ENCODE measurements at regions not wholly inside any gene's neighbourhood (a gene's known extent, or its start where the extent isn't known, plus 50 kb on each side); places are given as distances from the start of the nearest gene placed in this dataset.

DNA sequence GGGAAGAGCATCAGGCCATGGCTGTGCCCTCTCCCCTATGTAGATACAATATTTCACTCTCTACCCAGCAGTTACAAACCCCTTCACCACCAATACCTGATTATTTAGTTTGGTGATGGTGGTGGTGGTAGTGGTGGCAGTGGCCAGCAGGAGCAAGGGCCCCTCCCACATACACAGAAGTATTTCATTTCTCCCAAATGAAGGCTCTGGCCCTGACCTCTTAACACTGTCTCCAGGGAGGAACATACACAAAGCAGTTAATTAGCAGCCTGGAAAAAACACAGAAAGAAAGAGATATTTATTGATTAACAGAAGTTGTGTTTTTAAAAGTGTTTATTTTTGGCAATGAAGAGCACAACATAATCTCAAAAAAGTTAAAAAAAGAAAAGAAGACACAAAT is 212.7 kb upstream of the SAMSN1 start:
- Histone ChIP-seq H3K36me3 (replicated peaks; ENCODE audit: low read depth, low read length) (no peaks in the 10 kb centered on the region), H3K27ac (ENCODE audit: low read length) (no peak overlapping the region), H3K27me3 (ENCODE audit: low read depth, low read length) (no peaks in the 10 kb centered on the region), H4K20me1 (ENCODE audit: insufficient read depth, low read length) (no peaks in the 10 kb centered on the region), H3K4me2 (ENCODE audit: low read length) (no peak overlapping the region), H3K79me2 (ENCODE audit: low read length) (no peaks in the 10 kb centered on the region), H3K9ac (ENCODE audit: low read length) (no peak overlapping the region), H3K4me1 (ENCODE audit: low read length) (peaks cover 16% of the 10 kb centered on the region), H2AFZ (ENCODE audit: low read depth, low read length) (no peak overlapping the region), H3K4me3 (ENCODE audit: low read length) (no peak overlapping the region), H3K9me3 (ENCODE audit: insufficient read depth, low read length) (no peaks in the 10 kb centered on the region)
- TF ChIP-seq EZH2phosphoT487 (IDR thresholded peaks at IDR 0.05; ENCODE audit: low read depth) (no peak), CTCF (IDR thresholded peaks at IDR 0.05; ENCODE audit: low read depth, low read length) (no peak)

GRCh38 chr21:14757533-14758327 is 211.6 kb upstream of the SAMSN1 start:
- Histone ChIP-seq H4K20me1 (ENCODE audit: insufficient read depth, low read length) (no peaks in the 10 kb centered on the region), H3K4me2 (ENCODE audit: low read length) (no peak overlapping the region), H3K4me3 (ENCODE audit: low read length) (no peak overlapping the region), H3K9me3 (ENCODE audit: insufficient read depth, low read length) (no peaks in the 10 kb centered on the region), H3K9ac (ENCODE audit: low read length) (no peak overlapping the region), H3K27ac (ENCODE audit: low read length) (no peak overlapping the region), H3K4me1 (ENCODE audit: low read length) (peaks cover 6% of the 10 kb centered on the region), H3K79me2 (ENCODE audit: low read length) (no peaks in the 10 kb centered on the region), H2AFZ (ENCODE audit: low read depth, low read length) (no peak overlapping the region), H3K36me3 (replicated peaks; ENCODE audit: low read depth, low read length) (no peaks in the 10 kb centered on the region), H3K27me3 (ENCODE audit: low read depth, low read length) (no peaks in the 10 kb centered on the region)
- no peak for TF ChIP-seq CTCF (IDR thresholded peaks at IDR 0.05; ENCODE audit: low read depth, low read length)

DNA sequence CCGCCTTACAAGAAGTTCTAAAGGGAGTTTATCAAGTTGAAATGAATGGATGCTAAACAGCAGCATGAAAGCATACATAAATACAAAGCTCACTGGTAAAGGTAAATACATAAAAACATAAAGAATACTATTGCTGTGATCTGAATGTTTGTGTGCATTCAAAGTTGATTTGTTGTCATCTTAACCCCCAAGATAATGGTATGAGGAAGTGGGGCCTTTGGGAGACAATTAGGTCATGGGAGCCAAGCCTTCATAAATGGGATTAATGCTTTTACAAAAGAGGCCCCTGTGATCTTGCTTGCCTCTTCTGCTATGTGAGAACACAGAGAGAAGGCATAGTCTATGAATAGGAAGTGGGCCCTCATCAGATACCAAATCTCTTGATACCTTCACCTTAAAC is 209.0 kb upstream of the SAMSN1 start:
- H4K20me1 ChIP-seq (ENCODE audit: insufficient read depth, low read length) = no peaks in the 10 kb centered on the region
- H3K36me3 ChIP-seq (replicated peaks; ENCODE audit: low read depth, low read length) = no peaks in the 10 kb centered on the region
- H3K4me3 ChIP-seq (ENCODE audit: low read length) = no peak overlapping the region
- no peak overlapping the region for H3K9ac ChIP-seq (ENCODE audit: low read length)
- no peak overlapping the region for H2AFZ ChIP-seq (ENCODE audit: low read depth, low read length)
- TF ChIP-seq CTCF (IDR thresholded peaks at IDR 0.05; ENCODE audit: low read depth, low read length) = no peak
- TF ChIP-seq EZH2phosphoT487 (IDR thresholded peaks at IDR 0.05; ENCODE audit: low read depth) = no peak
- no peak overlapping the region for H3K4me2 ChIP-seq (ENCODE audit: low read length)
- H3K79me2 ChIP-seq (ENCODE audit: low read length) = no peaks in the 10 kb centered on the region
- H3K9me3 ChIP-seq (ENCODE audit: insufficient read depth, low read length) = no peaks in the 10 kb centered on the region
- no peak overlapping the region for H3K27ac ChIP-seq (ENCODE audit: low read length)
- no peaks in the 10 kb centered on the region for H3K27me3 ChIP-seq (ENCODE audit: low read depth, low read length)
- no peaks in the 10 kb centered on the region for H3K4me1 ChIP-seq (ENCODE audit: low read length)

DNA sequence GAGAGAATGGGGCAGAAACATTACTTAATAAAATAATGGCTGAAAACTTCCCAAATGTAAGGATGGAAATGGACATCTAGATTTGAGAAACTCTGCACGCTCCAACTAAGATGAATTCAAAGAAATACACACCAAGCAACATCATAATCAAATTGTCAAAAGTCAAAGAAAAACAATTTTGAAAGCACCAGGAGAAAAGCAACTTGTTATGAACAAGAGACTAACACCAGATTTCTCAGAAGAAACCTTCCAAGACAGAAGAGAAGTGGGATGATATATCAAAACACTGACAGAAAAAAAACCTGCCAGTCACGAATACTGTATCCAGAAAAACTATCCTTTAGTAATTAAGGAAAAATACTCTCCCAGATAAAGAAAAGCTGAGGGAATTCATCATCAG is 208.6 kb upstream of the SAMSN1 start:
- no peaks in the 10 kb centered on the region for H3K27me3 ChIP-seq (ENCODE audit: low read depth, low read length)
- H3K27ac ChIP-seq (ENCODE audit: low read length) = no peak overlapping the region
- H3K36me3 ChIP-seq (replicated peaks; ENCODE audit: low read depth, low read length) = no peaks in the 10 kb centered on the region
- no peaks in the 10 kb centered on the region for H4K20me1 ChIP-seq (ENCODE audit: insufficient read depth, low read length)
- H3K4me3 ChIP-seq (ENCODE audit: low read length) = no peak overlapping the region
- H3K9ac ChIP-seq (ENCODE audit: low read length) = no peak overlapping the region
- TF ChIP-seq CTCF (IDR thresholded peaks at IDR 0.05; ENCODE audit: low read depth, low read length) (no peak), EZH2phosphoT487 (IDR thresholded peaks at IDR 0.05; ENCODE audit: low read depth) (no peak)
- H3K4me1 ChIP-seq (ENCODE audit: low read length) = no peaks in the 10 kb centered on the region
- no peaks in the 10 kb centered on the region for H3K9me3 ChIP-seq (ENCODE audit: insufficient read depth, low read length)
- H2AFZ ChIP-seq (ENCODE audit: low read depth, low read length) = no peak overlapping the region
- no peak overlapping the region for H3K4me2 ChIP-seq (ENCODE audit: low read length)
- H3K79me2 ChIP-seq (ENCODE audit: low read length) = no peaks in the 10 kb centered on the region

All from OCI-LY3 (cell line).